SHP77 treated with DMSO at 0.1 percent for 48 hours (cell line): ENCODE measurements at regions not wholly inside any gene's neighbourhood (a gene's known extent, or its start where the extent isn't known, plus 50 kb on each side); places are given as distances from the start of the nearest gene placed in this dataset.

Experiments used
- DNase-seq: peaks from one replicate; lab custom pipeline; 2025; lab: John Stamatoyannopoulos, UW

DNA sequence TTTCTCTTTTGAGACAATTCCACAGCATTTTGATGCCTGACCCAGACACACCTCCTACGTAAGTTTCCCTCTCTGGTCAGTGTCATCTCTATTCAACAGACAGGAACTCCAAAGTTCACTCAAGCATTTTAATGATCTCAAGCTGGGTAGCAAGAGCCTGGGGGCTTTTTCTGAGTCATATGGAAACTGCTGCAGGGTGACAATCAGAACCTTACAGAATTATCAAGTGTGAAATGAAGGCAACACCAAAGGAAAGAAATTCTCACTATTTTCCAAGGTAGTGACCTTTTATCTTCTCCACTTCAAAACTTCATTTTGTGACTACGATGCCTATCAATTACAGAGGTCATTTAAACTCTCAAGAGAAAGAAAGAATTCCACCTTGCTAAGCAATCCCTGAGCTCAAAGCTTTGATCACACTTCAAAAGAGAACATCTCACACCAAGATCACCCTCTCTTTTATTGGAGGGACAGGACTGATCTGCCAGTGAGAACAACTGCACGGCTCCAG is 229.0 kb upstream of the ZC3H12C start:
- no peak for DNase-seq

DNA sequence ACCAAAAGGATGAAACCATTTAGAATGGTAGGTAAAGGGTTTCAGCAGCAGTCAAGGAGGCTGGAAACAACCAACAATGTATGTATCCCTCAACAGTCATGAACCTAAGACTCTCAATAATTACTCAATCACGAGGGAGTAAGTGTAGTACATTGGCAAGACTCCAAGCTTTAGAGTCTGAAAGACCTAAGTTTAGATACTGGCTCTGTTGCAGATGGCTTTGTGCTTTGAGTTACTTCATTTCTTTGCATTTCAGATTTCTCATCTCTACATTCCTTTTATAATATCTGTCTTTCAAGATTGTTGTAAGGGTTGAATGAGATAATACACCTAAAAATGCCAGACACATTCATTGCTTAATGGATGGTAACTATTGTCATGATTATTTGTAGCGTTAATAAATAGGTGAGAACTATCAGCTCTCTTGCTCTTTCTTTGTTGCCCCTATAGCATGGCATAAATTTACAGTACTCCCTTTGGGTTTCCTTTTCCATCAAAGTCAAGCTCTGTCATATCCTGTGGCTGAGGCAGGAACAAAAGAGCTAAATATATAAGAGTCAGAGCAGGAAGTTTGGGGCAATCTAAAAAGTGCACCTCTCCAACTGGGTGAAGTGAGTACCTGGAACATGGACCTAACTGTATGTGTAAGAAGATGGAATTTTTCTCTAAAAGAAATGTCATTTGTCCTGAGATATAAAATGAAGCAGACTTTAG is 228.2 kb upstream of the ZC3H12C start:
- DNase-seq = no peak

DNA sequence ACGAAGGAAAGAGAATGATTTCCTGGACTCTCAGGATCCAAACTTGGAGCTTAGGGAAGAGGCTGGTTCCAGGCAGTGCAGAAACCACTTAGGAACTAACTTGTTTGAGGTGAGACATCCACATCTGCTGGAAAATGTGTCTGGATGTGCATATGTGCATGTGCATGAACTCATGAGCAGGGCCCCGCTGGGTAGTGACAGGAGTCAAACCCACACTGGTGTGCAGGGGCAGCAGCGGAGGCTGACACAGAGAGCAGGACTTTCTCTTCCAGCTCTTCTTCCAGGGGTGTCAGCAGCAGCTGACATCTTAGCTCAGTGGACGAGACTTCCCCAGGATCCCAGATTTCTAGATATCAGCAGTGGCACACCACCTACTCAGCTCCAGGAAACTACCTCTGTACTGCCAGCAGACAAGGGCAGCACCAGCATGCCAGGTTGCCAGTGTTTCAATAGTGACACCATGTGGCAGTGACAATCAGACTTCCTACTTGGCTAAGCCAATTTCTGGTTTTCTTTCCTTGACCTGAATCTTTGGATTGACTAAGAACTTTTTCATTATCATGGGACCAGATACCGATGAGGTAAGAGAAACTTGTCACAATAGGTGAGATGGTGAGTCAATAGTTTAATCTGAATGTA is 227.5 kb upstream of the ZC3H12C start:
- DNase-seq = peak; percentile 8

DNA sequence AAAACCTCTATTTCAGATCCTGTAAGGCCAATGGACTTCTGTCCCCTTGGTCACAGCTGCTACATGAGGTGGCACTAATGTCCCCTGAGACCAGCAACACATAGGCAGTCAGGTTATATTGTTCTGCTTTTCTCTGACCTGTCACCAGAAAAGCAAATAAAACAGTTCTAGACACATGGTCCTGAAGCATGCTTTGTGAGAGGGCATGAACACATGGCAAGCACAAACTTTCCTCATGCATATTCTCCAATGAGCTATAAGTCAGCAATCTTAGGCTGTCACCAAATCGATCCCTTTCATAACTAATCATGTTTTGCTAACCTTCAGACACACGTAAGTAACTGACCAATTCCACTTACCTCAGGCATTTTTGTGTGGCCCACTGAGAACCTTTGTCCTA is 225.4 kb upstream of the ZC3H12C start:
- DNase-seq = no peak

DNA sequence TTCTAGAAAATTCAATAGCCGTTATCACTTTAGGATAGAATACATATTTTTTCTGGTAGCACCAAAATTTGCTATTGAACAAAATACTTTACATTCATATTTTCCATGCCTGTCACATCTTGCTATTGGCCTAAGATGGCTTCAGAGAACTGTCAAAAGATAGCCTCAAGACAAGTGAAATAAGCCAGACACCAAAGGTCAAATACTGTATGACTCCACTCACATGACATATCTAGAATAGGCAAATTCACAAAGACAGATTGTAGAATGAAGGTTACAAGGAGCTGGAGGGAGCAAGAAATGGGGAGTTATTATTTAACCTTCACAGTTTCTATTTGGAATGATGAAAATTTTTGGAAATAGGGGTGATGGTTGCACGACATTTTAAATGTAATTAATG is 223.7 kb upstream of the ZC3H12C start:
- DNase-seq = no peak

DNA sequence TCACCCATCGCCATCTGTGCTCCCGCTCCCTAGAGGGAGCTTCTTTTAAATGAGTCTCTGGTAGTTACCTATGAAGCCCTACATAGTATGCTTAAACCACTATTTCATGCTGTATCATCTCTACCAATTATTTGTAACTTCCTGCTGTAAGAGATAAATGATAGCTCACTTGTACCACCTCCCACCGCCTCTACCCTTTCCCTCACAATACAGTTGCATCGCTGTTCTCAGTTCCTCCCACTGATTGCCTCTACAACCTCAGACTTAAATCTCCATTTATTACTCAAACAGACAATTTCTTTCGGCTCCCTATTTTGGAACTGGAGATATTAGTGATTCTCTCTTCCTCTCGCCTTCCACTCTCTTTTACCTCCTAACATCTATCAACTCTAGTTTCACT is 222.9 kb upstream of the ZC3H12C start:
- no peak for DNase-seq

DNA sequence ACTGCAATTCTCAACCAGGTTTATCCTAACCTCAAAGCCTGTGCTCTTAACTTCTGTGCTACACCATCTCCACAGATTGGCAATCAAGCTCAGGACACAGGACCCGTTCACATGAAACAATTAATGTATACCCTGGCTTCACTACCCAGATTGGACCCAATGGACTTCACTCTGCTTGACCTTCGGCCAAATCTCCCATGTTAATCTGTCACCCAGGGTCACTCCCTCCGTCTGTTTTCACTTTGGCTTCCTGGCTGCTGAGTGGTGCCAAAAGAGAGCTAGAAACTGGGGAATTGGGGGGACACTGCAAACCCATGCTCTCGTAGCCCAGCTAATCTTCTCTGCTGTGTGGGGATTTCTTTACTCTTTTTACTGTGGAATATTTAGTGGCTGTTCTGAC is 216.1 kb upstream of the ZC3H12C start:
- DNase-seq = no peak

DNA sequence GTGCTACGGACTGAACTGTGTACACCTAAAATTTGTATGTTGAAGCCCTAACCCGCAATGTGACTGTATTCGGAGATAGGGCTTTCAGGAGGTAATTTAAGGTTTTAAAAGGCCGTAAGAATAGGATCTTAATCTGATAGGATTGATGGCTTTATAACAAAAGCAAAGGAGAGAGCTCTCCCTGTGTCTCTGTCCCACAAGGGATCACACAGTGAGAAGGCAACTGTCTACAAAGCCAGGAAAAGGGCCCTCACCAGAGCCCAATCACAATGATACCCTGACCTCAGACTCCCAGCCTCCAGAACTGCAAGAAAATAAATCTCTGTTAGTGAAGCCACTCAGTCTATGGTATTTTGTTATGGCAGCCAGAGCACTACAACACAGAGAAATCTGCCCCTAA is 208.7 kb upstream of the ZC3H12C start:
- no peak for DNase-seq

DNA sequence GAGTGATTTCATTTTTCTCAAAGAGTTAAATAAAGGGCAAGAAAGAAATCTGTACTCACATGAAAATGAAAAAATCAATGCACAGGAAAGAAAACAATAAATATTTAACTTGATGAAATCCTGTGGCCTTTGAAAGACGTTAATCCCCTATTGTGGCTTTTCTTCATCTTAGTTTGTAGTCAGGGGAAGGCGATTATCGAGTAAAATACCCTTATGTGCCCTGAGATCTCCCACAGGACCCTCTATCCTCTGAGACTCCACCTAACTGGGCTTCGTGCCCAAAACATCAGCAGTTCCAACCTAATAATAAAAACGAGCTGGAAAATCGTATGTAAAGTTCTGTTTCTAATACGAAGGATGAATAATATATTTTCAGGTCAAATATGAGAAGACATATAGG is 208.2 kb upstream of the ZC3H12C start:
- no peak for DNase-seq

DNA sequence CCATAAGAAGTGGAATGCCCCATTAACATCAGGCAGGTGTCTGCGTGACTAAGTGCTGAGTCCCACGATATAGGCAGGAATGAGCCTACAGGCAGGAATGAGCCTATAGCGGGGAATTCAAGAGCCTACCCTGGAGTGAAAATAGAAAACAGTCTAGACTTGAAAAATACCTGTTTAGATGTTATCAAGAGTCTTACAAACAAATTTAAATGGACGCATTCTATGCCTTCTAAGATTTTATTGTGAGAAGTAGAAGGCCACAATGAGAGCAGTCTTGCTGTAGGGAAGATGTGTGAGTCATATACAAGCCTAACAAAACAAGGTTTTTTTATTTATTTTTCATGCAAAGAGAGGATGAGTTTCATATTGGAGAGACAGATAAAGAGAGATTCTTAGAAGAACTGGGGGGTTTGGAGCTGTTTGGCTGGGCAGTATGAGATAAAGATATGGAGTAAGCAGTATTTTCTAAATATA is 200.8 kb upstream of the ZC3H12C start:
- DNase-seq = no peak

DNA sequence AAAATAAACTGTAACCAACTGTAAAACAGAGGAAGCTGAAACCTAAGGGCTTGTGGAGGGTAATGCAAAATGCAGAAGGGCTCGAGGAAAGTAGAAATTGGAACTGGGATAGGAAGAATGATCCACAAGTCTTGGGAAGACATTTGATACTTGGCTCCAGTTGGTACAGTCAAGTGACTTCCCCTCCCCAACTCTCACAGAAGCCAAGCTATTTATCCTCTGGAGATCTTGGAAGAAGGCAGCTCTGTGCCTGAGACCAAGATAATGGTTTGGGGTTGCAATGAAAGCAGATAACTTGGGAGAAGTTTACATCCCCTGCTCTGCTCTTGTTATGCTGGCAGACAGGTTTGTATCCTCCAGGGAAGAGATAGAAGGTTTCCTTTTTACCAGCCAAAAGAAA is 198.9 kb upstream of the ZC3H12C start:
- no peak for DNase-seq

DNA sequence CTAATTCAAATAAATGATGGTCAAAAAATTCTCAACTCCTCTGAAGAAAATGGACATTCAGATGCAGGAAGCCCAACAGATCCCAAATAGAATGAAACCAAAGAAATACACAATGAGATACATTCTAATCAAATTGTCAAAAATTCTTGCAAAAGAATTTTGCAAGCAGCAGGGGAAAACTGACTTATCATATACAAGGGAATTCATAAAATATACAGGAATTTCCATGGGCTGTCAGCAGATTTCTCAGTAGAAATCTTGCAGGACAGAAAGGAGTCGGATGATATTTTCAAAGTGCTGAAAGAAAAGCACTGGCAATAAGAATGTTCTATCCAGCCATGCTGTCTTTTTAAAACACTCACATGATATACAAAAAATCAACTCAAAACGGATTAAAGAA is 194.6 kb upstream of the ZC3H12C start:
- no peak for DNase-seq

DNA sequence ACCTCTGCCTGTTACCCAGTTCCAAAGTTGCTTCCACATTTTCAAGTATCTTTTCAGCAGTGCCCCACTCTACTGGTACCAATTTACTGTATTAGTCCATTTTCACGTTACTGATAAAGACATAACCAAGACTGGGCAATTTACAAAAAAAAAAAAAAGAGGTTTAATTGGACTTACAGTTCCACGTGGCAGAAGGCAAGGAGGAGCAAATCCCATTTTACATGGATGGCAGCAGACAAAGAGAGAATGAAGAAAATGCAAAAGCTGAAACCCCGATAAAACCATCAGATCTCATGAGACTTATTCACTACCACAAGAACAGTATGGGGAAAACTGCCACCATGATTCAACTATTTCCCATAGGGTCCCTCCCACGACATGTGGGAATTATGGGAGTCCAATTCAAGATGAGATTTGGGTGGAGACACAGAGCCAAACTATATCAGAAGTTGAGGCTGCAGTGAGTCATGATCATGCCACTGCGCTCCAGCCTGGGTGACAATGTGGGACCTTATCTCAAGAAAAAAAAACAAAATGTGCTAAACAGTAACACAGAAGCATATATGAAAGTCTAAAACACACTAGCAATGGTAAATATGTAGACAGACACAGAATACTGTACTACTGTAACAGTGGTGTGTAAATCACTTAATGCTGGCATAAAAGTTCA is 190.3 kb upstream of the ZC3H12C start:
- no peak for DNase-seq

DNA sequence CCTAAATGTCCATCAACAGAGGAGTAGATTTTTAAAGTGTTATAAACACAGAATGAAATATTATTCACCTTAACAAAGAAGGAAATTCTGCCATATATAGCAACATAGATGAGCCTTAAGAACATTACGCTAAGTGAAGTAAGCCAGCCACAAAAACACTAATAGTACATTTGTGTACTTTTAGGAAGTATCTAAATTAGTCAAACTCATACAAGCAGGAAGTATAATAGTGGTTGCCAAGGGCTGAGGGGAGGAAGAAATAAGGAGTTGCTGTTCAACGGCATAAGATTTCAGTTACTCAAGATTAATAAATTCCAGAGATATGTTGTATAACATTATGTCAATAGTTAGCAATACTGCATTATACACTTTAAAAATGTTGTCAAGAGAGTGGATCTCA is 181.7 kb upstream of the ZC3H12C start:
- no peak for DNase-seq

DNA sequence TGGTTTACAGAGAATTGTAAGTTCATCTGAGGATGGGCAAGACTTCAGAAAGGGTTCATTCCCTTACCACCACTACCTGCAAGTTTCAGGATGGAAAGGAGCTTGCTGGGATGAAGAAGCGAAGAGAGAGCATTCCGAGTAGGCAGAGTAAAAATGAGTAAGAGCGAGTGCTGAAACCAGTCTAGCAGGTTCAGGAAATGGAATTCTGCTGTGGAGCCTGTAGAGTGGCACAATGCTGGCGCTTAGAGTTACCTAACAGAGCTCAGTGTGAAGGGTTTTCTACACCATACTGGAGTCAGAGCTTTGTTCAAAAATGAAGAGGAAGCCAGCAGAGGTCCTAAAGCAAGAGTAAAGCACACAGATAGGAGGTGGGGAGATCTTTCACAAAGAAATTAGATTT is 179.2 kb upstream of the ZC3H12C start:
- no peak for DNase-seq

DNA sequence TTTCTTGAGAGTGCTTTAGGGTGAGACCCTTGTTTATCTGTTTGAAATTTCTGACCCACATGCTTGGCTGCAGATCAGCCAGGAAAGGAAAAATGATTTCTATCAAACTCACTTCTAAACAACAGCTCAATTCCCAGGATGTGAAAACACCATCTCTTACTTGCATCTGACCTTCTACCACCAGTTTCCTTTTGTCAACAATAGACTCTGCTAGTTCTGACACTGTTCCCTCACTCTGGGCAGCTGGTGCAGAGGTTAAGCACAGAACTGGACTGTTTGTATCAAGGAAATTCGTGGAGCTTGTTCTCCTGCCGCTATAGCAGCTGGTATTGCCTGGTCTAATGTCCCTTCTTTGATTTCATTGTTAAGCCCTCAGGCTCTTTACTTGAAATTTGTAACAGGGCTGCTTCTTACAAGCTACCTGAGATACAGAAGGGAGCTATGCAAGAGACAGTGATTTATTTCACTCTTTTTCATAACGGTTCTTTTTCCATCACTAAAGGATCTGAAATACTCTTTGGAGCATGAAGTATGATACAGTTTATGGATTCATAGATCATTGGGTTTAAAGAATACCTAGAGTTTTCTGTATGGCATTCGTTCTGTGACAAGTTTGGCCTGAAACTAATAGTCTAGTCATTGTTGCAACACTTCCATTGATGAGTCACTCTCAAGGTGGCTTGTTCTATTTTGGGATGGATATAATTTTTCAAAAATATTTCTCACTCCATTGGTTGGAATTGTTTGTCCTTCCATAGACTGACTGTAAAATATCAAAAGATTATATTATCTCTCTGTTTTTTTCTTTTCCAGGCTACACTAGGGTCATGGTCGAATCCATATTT is 178.2 kb upstream of the ZC3H12C start:
- peak; percentile 8 for DNase-seq

DNA sequence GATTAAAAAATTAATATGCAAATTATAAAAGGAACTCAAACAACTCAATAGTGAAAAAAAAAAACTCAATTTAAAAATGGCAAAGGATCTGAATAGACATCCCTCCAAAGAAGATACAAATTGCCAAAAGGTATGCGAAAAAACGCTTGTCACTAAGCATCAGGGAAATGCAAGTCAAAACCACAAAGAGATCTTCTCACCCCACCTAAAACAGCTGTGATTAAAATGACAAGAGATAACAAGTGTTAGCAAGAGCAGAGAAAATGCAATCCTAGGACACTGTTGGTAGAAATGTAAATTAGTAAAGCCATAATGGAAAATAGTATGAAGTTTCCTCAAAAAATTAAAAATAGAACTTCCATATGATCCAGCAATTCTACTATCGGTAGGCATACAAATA is 166.3 kb upstream of the ZC3H12C start:
- no peak for DNase-seq

DNA sequence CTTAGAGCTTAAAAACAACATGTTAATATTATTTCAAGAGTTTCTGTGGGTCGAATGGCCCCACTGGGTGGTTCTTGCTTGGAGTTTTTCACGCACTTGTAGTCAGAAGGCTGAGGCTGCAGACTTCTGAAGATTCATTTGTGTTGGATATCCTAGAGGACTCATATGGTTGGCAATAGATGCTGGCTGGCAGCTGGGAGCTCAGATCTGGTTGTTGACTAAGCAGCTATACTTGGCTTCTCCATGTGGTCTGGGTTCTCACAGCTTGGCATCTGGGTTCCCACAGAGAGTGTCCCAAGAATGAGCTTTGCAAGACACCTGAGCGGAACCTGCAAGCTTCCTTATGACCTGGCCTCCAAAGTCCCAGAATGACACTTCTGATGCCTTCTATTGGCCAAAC is 163.9 kb upstream of the ZC3H12C start:
- no peak for DNase-seq

DNA sequence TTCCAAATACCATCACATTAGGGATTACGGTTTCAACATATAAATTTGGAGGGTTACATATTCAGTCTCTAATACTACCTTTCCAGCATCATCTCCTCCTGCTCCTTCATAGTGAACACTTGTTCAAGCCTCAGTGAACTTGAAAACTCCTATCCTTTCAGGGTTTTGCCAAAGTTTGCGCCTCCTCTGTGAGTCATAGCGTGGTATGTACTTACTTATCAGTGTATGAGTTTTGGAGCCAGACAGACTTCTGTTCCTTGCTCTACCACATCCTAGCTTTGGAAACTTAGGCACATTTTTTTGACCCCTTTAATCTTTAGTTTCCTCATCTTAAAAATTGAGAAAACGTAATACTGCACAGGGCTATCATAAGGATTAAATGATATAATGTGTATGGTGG is 160.1 kb upstream of the ZC3H12C start:
- DNase-seq = no peak

DNA sequence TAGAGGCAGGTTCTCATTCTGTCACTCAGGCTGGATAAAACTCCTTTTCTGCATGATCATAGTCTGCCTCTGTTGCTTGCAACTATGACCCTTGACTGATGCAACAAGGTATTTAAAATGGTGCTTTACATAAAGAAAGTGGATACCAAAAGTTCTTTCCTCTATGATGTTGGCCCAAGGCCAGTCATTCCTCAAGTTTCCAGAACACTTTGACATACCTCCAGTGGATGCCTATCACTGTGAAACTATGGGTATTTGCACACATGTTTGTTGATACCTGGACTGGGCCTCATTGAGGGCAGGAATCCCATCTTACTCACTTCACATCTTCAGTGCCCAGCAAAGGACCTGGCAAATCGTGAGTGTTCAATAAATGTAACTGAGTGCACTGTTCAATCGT is 159.0 kb upstream of the ZC3H12C start:
- DNase-seq = no peak

DNA sequence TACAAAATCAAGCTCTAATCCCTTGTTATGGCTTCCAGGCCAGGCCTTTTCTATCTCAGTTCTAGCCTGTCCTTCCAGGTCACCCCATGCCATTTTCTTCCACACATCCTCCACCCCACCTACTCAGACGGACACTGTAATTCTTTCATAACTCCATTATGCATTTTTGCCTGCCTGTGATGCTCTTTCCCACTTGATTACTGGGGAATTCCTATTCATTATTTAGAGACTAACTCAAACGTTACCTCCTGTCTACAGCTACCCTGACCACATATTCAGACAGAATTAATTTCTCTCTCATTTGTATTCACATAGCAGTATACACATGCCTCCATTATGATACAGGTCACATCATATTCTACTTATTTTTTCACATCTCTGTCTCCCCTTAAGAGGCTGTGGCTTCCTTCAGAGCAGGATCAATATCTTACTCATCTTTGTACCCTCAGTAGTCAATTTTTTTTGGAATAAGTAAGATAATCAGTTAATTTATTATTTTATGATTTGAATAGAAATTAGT is 156.5 kb upstream of the ZC3H12C start:
- no peak for DNase-seq

DNA sequence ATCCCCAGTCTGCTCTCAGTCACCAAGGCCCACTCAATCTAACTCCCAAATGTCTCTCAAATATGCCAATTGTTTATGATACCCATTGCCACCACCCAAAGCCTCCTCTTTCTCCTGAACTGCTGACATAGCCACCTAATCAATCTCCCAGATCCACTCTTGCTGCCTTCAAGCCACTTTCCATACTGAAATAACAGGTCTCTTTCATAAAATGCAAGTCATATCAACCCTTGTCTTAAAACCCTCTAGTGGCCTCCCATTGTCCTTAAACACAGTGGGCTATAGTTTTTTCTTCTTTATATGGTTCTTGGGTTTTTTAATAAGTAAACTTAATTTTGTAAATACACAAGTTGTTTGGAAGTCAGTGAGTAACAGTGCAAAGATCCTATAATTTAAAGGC is 155.2 kb upstream of the ZC3H12C start:
- no peak for DNase-seq
